ENCODE measurements at regions not wholly inside any gene's neighbourhood (a gene's known extent, or its start where the extent isn't known, plus 50 kb on each side); places are given as distances from the start of the nearest gene placed in this dataset.

DNA sequence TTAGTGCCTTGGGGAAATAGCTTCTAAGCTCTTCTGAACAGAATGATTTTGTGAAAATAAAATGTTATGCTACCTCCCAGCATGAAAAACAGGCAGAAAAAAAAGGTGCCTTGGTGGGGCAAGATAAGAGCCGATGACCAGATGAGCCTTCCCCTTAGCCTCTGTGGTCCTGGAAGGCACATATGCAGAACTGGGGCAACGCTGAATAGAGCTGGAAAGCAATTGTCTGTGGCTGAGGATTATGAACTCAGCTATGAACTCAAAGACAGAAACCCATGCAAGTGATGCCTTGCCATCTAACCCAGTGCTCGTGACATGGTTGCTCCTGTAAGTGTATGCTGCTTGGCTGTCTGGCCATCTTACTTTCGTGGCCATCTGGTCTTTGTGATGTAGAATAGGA, 128.5 kb upstream of the FRMD6 start:
- Histone ChIP-seq H3K27ac (ENCODE audit: low read length) (no peak overlapping the region), H3K36me3 (ENCODE audit: control insufficient read depth, insufficient read depth, low read length) (no peaks in the 10 kb centered on the region), H3K27me3 (ENCODE audit: control insufficient read depth, insufficient read depth, low read length) (no peaks in the 10 kb centered on the region), H3K4me1 (ENCODE audit: control insufficient read depth, insufficient read depth, low read length) (no peaks in the 10 kb centered on the region), H3K4me3 (ENCODE audit: low read length) (no peak overlapping the region), H3K9me3 (ENCODE audit: control insufficient read depth, low read depth, low read length) (no peaks in the 10 kb centered on the region)
- WGBS (ENCODE audit: insufficient coverage, low lambda C conversion rate): no CpG with 5 or more reads among the region's 4 CpGs
- no peak for DNase-seq

DNA sequence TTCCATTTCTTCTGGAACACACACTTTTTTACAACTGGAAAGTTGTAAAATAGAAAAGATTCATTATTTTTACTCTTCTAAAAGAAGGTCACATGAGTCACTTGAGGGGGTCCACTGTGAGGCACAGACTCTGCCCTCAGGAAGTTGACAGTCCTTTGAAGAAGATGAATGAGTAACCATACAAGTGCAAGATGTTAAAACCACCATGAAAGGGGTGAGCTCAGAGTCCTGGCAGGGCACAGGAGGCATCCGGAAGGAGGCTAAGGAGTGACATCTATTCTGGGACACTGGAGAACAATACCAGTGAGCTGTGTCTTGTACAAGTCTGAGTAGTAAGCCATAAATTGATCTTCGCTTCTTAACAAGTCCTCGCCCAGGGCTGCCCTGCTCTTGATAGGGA, 126.0 kb upstream of the FRMD6 start:
- WGBS (ENCODE audit: insufficient coverage, low lambda C conversion rate): no CpG with 5 or more reads among the region's 3 CpGs
- no peaks in the 10 kb centered on the region for H3K36me3 ChIP-seq (ENCODE audit: control insufficient read depth, insufficient read depth, low read length)
- no peak overlapping the region for H3K4me3 ChIP-seq (ENCODE audit: low read length)
- no peaks in the 10 kb centered on the region for H3K27me3 ChIP-seq (ENCODE audit: control insufficient read depth, insufficient read depth, low read length)
- no peaks in the 10 kb centered on the region for H3K9me3 ChIP-seq (ENCODE audit: control insufficient read depth, low read depth, low read length)
- no peak overlapping the region for H3K27ac ChIP-seq (ENCODE audit: low read length)
- H3K4me1 ChIP-seq (ENCODE audit: control insufficient read depth, insufficient read depth, low read length): no peaks in the 10 kb centered on the region
- no peak for DNase-seq

- Histone ChIP-seq H3K9me3 (ENCODE audit: control insufficient read depth, low read depth, low read length) (no peaks in the 10 kb centered on the region), H3K27ac (ENCODE audit: low read length) (no peak overlapping the region), H3K4me3 (ENCODE audit: low read length) (no peak overlapping the region), H3K27me3 (ENCODE audit: control insufficient read depth, insufficient read depth, low read length) (no peaks in the 10 kb centered on the region), H3K4me1 (ENCODE audit: control insufficient read depth, insufficient read depth, low read length) (no peaks in the 10 kb centered on the region), H3K36me3 (ENCODE audit: control insufficient read depth, insufficient read depth, low read length) (no peaks in the 10 kb centered on the region)
- no peak for DNase-seq
- no CpG with 5 or more reads among the region's 2 CpGs for WGBS (ENCODE audit: insufficient coverage, low lambda C conversion rate)
These were observed 124.6 kb upstream of the FRMD6 start for GRCh38 chr14:51527073-51527472.

DNA sequence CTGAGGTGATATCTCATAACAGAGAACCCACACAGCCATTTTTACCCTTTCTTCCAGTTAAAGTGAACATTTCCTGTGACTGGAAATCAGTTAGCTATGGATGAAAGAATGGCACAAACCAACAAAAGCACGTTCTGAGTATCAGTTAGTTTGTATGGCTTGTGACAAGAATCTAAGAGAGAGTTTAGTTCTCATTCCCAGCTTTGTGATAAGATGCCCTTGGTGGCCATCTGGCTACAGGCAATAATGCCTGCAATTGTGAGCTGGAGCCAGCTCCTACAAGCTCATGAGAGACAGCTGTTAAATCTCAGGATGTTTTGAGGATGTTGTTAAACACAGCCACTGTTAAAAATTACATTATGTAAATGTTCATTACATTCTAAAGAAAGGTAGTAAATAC, 122.0 kb upstream of the FRMD6 start:
- no CpG with 5 or more reads among the region's 1 CpG for WGBS (ENCODE audit: insufficient coverage, low lambda C conversion rate)
- Histone ChIP-seq H3K4me1 (ENCODE audit: control insufficient read depth, insufficient read depth, low read length) (no peaks in the 10 kb centered on the region), H3K36me3 (ENCODE audit: control insufficient read depth, insufficient read depth, low read length) (no peaks in the 10 kb centered on the region), H3K27me3 (ENCODE audit: control insufficient read depth, insufficient read depth, low read length) (no peaks in the 10 kb centered on the region), H3K27ac (ENCODE audit: low read length) (no peak overlapping the region), H3K9me3 (ENCODE audit: control insufficient read depth, low read depth, low read length) (no peaks in the 10 kb centered on the region), H3K4me3 (ENCODE audit: low read length) (no peak overlapping the region)
- no peak for DNase-seq

GRCh38 chr14:51533160-51533559, 118.5 kb upstream of the FRMD6 start:
- DNase-seq: no peak
- H3K4me3 ChIP-seq (ENCODE audit: low read length): no peak overlapping the region
- H3K27ac ChIP-seq (ENCODE audit: low read length): no peak overlapping the region
- WGBS (ENCODE audit: insufficient coverage, low lambda C conversion rate): no CpG with 5 or more reads among the region's 2 CpGs
- no peaks in the 10 kb centered on the region for H3K36me3 ChIP-seq (ENCODE audit: control insufficient read depth, insufficient read depth, low read length)
- no peaks in the 10 kb centered on the region for H3K9me3 ChIP-seq (ENCODE audit: control insufficient read depth, low read depth, low read length)
- H3K4me1 ChIP-seq (ENCODE audit: control insufficient read depth, insufficient read depth, low read length): no peaks in the 10 kb centered on the region
- H3K27me3 ChIP-seq (ENCODE audit: control insufficient read depth, insufficient read depth, low read length): no peaks in the 10 kb centered on the region

DNA sequence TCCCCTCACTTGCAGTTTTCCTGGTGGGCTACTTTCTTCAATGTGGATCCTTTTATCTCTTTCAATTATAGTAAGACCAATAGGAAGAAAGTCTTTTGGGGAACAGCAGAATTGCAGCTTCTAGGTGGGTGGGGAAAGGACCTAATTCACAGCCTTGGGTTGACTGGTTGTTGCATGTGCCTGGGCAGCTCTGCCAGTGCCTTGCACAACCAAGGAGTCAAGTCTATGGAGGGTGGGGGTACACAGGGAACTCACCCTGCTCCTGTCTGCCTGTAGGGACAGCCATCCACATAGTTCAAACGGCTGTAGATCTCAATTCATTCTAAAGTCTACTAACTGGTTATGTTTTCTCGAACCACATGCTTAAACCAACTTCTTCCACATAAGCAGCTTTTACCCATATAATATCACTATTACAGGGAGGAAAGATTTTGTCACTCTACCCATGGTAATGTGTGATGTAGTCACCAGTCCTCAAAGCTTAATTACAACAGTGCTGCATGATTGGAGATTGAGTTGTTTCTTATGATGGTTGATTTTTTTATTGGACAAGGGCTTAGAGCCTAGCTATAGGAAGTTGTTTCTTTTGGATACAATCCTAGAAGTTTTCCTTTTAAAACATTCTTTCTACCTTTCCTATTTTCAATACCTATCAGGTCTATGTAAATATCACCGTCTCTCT, 117.7 kb upstream of the FRMD6 start:
- no peak for DNase-seq
- H3K36me3 ChIP-seq (ENCODE audit: control insufficient read depth, insufficient read depth, low read length): no peaks in the 10 kb centered on the region
- H3K27ac ChIP-seq (ENCODE audit: low read length): no peak overlapping the region
- no peaks in the 10 kb centered on the region for H3K9me3 ChIP-seq (ENCODE audit: control insufficient read depth, low read depth, low read length)
- WGBS (ENCODE audit: insufficient coverage, low lambda C conversion rate): 79% methylated on average over 3 of the region's 3 CpGs
- no peaks in the 10 kb centered on the region for H3K27me3 ChIP-seq (ENCODE audit: control insufficient read depth, insufficient read depth, low read length)
- H3K4me1 ChIP-seq (ENCODE audit: control insufficient read depth, insufficient read depth, low read length): no peaks in the 10 kb centered on the region
- no peak overlapping the region for H3K4me3 ChIP-seq (ENCODE audit: low read length)

DNA sequence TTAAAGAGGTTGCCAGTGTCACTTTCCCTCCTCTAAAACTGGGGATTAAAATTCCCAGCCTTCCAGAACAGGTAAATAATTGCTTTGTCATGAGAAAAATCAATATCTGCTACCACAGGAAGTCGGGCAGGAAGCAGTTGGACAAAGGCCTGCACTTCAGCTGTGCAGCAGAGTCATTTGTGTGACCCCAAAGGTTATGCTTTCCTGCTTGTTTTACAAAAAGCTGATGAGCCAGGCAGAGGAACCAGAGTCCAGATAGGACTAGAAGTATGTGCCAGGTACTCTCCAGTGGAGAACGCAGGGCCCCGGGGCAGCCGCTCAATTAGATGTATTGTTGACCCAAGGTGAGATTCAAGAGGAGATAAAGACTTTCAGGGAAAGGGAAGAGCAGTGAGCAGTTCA, 117.1 kb upstream of the FRMD6 start:
- no peak overlapping the region for H3K27ac ChIP-seq (ENCODE audit: low read length)
- no peak overlapping the region for H3K4me3 ChIP-seq (ENCODE audit: low read length)
- no CpG with 5 or more reads among the region's 4 CpGs for WGBS (ENCODE audit: insufficient coverage, low lambda C conversion rate)
- no peaks in the 10 kb centered on the region for H3K9me3 ChIP-seq (ENCODE audit: control insufficient read depth, low read depth, low read length)
- H3K27me3 ChIP-seq (ENCODE audit: control insufficient read depth, insufficient read depth, low read length): no peaks in the 10 kb centered on the region
- no peak for DNase-seq
- H3K4me1 ChIP-seq (ENCODE audit: control insufficient read depth, insufficient read depth, low read length): no peaks in the 10 kb centered on the region
- no peaks in the 10 kb centered on the region for H3K36me3 ChIP-seq (ENCODE audit: control insufficient read depth, insufficient read depth, low read length)

- no peak overlapping the region for H3K27ac ChIP-seq (ENCODE audit: low read length)
- H3K27me3 ChIP-seq (ENCODE audit: control insufficient read depth, insufficient read depth, low read length): no peaks in the 10 kb centered on the region
- H3K4me3 ChIP-seq (ENCODE audit: low read length): no peak overlapping the region
- 100% methylated on average over 1 of the region's 2 CpGs for WGBS (ENCODE audit: insufficient coverage, low lambda C conversion rate)
- H3K9me3 ChIP-seq (ENCODE audit: control insufficient read depth, low read depth, low read length): no peaks in the 10 kb centered on the region
- no peaks in the 10 kb centered on the region for H3K36me3 ChIP-seq (ENCODE audit: control insufficient read depth, insufficient read depth, low read length)
- no peak for DNase-seq
- no peaks in the 10 kb centered on the region for H3K4me1 ChIP-seq (ENCODE audit: control insufficient read depth, insufficient read depth, low read length)
These were observed 116.2 kb upstream of the FRMD6 start for GRCh38 chr14:51535443-51536044.

DNA sequence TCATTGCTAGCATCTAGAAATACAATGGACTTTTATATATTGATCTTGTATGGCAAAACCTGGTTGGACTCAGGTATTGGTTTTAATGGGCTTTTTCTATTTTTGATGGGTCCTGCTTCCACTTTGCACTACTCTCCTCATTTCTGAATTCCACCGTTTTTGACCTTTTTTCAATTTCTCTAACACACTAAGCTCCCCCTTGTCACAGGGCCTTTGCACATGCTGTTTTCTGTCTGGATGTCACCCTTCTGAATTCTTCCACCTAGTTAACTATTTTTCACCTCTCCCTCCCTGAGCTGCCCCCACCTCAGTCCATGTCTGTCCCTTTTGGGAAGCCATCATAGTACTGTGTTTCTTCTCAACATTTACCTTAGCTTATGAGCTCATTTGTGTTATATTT, 112.7 kb upstream of the FRMD6 start:
- H3K4me1 ChIP-seq (ENCODE audit: control insufficient read depth, insufficient read depth, low read length): no peaks in the 10 kb centered on the region
- no peak overlapping the region for H3K4me3 ChIP-seq (ENCODE audit: low read length)
- H3K27me3 ChIP-seq (ENCODE audit: control insufficient read depth, insufficient read depth, low read length): no peaks in the 10 kb centered on the region
- no peaks in the 10 kb centered on the region for H3K9me3 ChIP-seq (ENCODE audit: control insufficient read depth, low read depth, low read length)
- no peaks in the 10 kb centered on the region for H3K36me3 ChIP-seq (ENCODE audit: control insufficient read depth, insufficient read depth, low read length)
- H3K27ac ChIP-seq (ENCODE audit: low read length): no peak overlapping the region
- WGBS (ENCODE audit: insufficient coverage, low lambda C conversion rate): 100% methylated on average over 1 of the region's 1 CpG
- DNase-seq: no peak

DNA sequence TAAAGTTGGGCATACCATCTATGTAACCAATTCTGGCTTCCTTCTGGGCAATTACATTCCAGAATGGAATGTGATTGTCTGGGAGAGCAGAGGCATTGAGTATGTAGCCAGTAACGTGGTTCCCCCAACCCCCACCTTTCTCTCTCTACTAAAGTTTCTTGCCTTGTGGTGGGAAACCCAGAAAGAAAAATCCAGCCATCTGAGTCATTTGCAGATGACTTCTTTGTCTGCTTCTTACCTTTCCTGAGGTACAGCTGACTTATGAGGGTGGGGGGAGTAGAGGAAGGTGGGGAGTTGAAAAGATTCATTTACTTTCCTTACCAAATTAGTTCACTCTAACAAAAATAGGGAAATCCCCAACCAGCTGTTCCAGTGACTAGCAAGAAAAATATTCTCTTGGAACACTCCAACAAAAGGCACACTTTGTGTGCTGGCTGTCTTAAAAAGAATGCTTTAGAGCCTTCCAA, 112.1 kb upstream of the FRMD6 start:
- Histone ChIP-seq H3K27me3 (ENCODE audit: control insufficient read depth, insufficient read depth, low read length) (no peaks in the 10 kb centered on the region), H3K4me1 (ENCODE audit: control insufficient read depth, insufficient read depth, low read length) (no peaks in the 10 kb centered on the region), H3K27ac (ENCODE audit: low read length) (no peak overlapping the region), H3K9me3 (ENCODE audit: control insufficient read depth, low read depth, low read length) (no peaks in the 10 kb centered on the region), H3K36me3 (ENCODE audit: control insufficient read depth, insufficient read depth, low read length) (no peaks in the 10 kb centered on the region), H3K4me3 (ENCODE audit: low read length) (no peak overlapping the region)
- no CpG with 5 or more reads among the region's 1 CpG for WGBS (ENCODE audit: insufficient coverage, low lambda C conversion rate)
- no peak for DNase-seq

- Histone ChIP-seq H3K4me1 (ENCODE audit: control insufficient read depth, insufficient read depth, low read length) (no peaks in the 10 kb centered on the region), H3K27me3 (ENCODE audit: control insufficient read depth, insufficient read depth, low read length) (no peaks in the 10 kb centered on the region), H3K9me3 (ENCODE audit: control insufficient read depth, low read depth, low read length) (no peaks in the 10 kb centered on the region), H3K36me3 (ENCODE audit: control insufficient read depth, insufficient read depth, low read length) (no peaks in the 10 kb centered on the region), H3K27ac (ENCODE audit: low read length) (no peak overlapping the region), H3K4me3 (ENCODE audit: low read length) (no peak overlapping the region)
- no peak for DNase-seq
- WGBS (ENCODE audit: insufficient coverage, low lambda C conversion rate): 100% methylated on average over 1 of the region's 3 CpGs
These were observed 111.3 kb upstream of the FRMD6 start for GRCh38 chr14:51540364-51540763.
